ENCODE measurements at regions not wholly inside any gene's neighbourhood (a gene's known extent, or its start where the extent isn't known, plus 50 kb on each side); places are given as distances from the start of the nearest gene placed in this dataset.

- no peak for DNase-seq (ENCODE audit: low read depth, low spot score)
These were observed 239.2 kb downstream of the MSRB3 start for GRCh38 chr12:65517656-65518210.

DNA sequence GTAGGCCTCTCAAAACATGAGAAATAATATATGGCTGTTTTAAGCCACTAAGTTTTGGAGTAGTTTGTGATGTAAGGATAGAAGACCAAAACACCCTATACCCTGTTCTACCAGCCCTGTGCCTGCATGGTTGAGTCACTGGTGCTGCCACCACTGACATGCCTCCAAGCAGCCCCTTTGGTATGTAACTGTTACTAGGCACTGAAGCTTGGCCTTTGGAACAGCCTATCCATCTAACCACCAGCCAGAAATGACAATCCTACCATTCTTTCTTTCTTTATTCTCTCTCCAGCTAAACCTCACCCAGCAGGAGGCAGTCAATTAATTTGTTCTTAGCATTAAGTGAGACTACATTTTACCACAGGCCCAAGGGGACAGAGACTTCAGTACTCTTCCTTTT is 240.3 kb downstream of the MSRB3 start:
- no peak for DNase-seq (ENCODE audit: low read depth, low spot score)

GRCh38 chr12:65520658-65521057 is 242.2 kb downstream of the MSRB3 start:
- no peak for DNase-seq (ENCODE audit: low read depth, low spot score)

- DNase-seq (ENCODE audit: low read depth, low spot score), result no peak
These were observed 244.7 kb downstream of the MSRB3 start for GRCh38 chr12:65522956-65523860.

GRCh38 chr12:65524666-65525065 is 246.2 kb downstream of the MSRB3 start:
- no peak for DNase-seq (ENCODE audit: low read depth, low spot score)

DNA sequence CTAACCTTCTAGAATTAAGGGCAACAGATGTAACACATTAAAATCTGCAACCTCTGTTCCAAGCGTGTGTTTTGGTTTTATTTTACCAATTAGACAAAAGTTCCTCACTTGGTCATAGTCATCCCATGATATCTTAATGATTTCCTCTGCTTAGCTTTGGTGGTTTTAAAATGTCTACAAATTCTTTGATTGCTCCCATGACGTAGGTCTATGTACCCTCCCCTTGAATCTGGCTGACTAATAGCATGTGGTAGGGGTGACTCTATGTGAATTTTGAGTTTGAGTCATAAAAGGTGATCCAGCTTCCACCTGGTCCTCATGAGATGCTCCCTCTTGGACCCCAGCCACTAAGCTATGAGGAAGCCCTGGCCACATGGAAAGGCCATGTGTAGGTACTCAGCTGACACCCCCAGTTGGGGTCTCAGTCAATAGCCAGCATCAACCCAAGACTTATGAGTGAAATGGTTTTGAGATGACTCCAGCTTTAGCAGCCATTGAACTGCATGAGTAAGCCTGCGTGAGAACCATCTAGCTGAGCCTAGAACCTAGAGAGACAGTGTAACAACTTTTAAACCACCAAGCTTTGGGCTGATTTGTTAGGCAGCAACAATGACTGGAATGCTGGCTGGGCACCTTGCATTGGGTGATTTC is 247.1 kb downstream of the MSRB3 start:
- no peak for DNase-seq (ENCODE audit: low read depth, low spot score)

- no peak for DNase-seq (ENCODE audit: low read depth, low spot score)
These were observed 247.8 kb downstream of the MSRB3 start for GRCh38 chr12:65526311-65526710.

- DNase-seq (ENCODE audit: low read depth, low spot score), result no peak
These were observed 249.6 kb downstream of the MSRB3 start for GRCh38 chr12:65528127-65528526.

DNA sequence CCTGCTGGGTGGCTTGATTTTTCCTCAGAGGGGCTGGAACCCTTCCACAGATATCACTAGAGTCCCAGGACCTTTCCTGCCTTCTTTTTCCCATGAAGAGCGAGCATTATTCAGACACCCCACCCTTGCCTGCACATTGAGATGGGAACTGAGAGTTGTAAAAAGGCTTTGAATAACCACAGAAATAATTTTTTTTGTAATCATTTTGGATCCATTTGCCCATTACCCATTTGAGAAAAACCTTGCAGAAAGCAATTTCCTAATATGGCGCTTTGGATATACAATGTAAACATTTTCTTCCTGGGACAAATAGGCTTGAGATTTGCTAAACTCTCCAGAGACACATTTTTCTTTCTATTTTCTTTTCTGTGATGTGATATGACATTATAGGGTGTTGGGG is 250.6 kb downstream of the MSRB3 start:
- DNase-seq (ENCODE audit: low read depth, low spot score), result no peak

DNA sequence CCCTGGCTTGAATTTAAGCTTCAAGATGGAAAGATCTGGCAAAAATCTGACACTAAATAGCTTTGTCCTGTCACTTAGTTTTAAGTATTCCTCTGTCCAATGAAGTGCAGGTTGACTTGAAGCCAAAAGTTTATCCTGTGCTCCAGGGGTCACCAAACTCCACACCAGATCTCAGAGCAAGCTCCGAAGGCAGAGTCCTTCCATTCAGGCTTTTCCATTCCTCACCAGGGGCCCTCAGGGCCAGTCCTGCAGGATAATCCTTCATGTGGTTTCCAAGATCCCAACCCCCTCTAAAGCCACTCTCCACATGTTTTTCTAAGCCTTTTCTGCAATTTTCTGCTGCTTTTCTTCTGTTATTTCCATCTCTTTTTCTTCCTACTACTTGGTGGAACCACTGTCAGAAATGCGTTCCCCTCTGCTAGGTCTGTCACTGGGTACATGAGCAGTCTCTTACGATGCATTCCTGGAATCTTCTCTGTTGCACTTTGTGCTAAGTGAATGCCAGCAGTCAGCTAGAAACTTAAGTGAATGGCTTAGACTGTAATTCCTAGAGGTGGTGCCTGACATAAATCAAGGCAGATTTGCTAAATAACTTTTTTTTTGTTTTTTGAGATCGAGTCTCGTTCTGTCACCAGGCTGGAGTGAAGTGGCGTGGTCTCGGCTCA is 251.4 kb downstream of the MSRB3 start:
- no peak for DNase-seq (ENCODE audit: low read depth, low spot score)

DNA sequence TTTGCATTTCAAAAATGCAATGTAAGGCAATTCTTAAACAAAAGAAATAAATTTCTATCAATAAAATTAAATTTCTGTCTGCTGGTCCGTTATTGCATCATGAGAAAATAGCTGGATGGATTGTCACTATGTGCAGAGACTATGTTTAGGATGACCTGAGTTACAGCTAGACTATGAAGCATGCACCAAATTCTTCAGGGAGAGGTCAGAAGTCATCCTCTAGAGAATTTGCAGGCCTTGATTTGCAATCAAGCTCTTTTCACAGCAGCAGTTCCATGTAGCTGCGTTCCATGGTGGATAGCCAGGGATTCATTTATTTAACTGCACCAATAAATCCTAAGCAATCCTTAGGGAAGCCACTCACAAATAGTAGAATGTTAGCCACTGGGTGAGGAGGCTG is 253.7 kb downstream of the MSRB3 start:
- no peak for DNase-seq (ENCODE audit: low read depth, low spot score)

- DNase-seq (ENCODE audit: low read depth, low spot score), result no peak
These were observed 254.3 kb downstream of the MSRB3 start for GRCh38 chr12:65532764-65533163.

- DNase-seq (ENCODE audit: low read depth, low spot score), result no peak
These were observed 254.8 kb downstream of the MSRB3 start for GRCh38 chr12:65533177-65533883.

- no peak for DNase-seq (ENCODE audit: low read depth, low spot score)
These were observed 255.9 kb downstream of the MSRB3 start for GRCh38 chr12:65534238-65534841.

GRCh38 chr12:65535946-65536345 is 257.5 kb downstream of the MSRB3 start:
- DNase-seq (ENCODE audit: low read depth, low spot score), result no peak

DNA sequence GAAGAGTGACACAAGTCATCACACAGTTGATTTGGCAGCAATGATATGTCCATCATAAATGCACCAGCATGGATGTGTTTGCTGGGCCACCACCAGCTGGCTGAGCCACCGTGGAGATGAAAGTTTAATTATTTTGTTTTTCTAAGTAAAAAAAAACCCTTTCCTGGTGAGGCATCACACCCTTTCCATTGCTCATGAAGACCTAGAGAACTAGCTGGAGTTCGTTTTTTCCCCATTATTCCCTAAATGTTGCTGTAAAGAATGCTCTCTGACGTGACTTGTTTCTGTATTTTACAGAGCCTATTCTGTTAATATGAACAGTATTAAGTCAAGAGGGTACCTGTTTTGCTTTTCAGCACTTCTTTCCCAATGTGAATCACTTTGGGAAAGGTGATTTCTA is 257.9 kb downstream of the MSRB3 start:
- no peak for DNase-seq (ENCODE audit: low read depth, low spot score)

DNA sequence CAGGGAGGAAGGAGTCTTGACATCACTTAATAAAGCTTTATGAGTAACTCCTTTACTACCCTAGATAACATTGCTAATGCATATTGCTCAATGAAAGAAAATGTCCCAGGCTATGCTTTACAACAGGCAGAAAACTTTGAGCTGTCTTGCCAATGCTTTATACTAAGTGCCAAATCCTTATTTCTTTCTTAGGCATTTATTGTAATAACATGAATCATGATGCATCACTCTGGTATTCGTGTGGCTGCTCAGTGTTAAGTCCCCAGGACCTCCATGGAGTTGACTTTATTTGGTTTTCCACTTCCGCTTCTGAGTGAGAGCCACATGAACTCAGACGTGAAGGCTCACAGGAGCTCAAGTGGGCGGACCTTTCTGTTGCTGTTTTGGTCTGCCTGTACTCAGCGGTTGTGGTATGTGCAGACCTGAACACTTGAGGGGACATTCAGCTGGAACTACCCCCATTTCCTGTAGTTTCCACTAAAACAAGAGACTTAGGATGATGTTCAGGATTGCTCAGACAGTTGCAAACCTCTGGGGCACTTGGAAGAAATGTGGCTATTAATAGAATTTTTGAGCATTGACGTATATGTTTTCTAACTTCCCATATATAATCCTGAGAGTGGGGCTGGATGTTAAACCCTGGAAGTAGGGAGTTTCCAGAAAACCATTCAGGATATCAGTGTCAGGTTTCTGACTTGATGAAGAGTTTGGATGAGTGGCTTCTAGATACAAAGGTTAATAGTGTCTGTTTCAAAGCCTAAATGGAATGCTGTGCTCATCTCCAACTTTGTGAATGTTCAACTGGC is 258.6 kb downstream of the MSRB3 start:
- no peak for DNase-seq (ENCODE audit: low read depth, low spot score)

- DNase-seq (ENCODE audit: low read depth, low spot score), result no peak
These were observed 259.5 kb downstream of the MSRB3 start for GRCh38 chr12:65537978-65538377.

DNA sequence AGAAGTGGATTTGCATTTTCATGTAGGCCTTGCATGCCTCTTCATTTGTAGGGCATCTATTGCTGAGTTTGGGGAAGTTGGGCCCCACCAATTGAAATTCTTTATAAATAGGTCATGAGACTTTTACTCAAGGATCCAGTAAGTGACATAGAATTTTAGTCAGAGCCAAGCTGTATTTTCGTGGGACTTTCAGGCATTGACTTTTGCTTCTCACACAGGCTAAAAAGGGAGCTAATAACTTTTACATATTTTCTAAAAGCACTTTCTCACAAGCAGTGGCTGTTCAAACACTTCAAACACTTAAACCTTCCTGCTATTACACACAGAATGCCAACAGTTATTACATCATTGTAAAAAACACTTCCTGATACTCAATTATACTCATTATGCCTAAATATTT is 260.5 kb downstream of the MSRB3 start:
- DNase-seq (ENCODE audit: low read depth, low spot score), result no peak

DNA sequence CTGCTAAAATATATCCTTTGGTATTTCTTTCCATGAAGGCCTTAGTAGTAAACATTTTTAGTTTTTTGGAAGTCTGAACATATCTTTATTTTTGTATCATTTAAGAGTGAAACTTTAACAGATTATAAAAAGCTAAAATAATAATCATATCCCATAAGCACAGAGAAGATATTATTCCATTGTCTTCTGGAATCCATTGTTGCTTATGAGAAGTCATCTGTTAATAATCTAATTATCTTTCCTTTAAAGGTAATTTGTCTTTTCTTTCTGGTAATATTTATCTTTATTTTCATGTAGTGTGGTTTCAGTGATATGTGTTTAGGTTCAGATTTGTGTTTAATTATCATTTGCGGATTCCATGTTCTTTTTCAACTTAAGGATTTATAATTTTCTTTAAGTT is 261.7 kb downstream of the MSRB3 start:
- DNase-seq (ENCODE audit: low read depth, low spot score), result no peak
